ENCODE measurements at regions not wholly inside any gene's neighbourhood (a gene's known extent, or its start where the extent isn't known, plus 50 kb on each side); places are given as distances from the start of the nearest gene placed in this dataset.

- Mint-ChIP-seq H3K9me3 (peaks cover 5% of the 10 kb centered on the region), H3K4me3 (no peak overlapping the region), H3K27me3 (peaks cover 22% of the 10 kb centered on the region), H3K36me3 (peaks cover 7% of the 10 kb centered on the region), H3K4me1 (no peaks in the 10 kb centered on the region), H3K27ac (no peak overlapping the region)
- no peak for ATAC-seq
These were observed 587.4 kb upstream of the MDFIC2 start for GRCh38 chr3:70899816-70900215.

DNA sequence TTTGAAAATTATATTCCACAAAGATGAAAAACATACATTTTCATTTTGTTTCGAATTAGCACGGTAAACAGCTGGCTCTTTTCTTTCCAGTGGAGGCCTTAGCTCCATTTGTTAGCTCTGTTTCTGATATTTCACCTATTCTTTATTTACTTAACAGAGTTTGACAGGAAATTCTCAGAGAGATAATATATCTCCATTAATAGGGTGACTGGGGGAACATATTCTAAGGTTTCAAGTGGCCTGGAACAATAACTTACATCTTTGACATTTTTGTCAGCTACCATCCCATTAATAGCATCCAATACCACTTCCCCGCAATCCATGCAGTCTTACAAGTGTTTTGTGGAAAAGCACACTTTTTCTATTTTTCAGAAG is 577.6 kb upstream of the MDFIC2 start:
- H3K9me3 Mint-ChIP-seq = no peaks in the 10 kb centered on the region
- H3K4me1 Mint-ChIP-seq = no peaks in the 10 kb centered on the region
- ATAC-seq = no peak
- no peak overlapping the region for H3K27ac Mint-ChIP-seq
- no peak overlapping the region for H3K4me3 Mint-ChIP-seq
- H3K36me3 Mint-ChIP-seq = no peaks in the 10 kb centered on the region
- H3K27me3 Mint-ChIP-seq = no peaks in the 10 kb centered on the region

- no peaks in the 10 kb centered on the region for H3K36me3 Mint-ChIP-seq
- H3K4me3 Mint-ChIP-seq = no peak overlapping the region
- no peak for ATAC-seq
- H3K27ac Mint-ChIP-seq = no peak overlapping the region
- no peaks in the 10 kb centered on the region for H3K27me3 Mint-ChIP-seq
- H3K9me3 Mint-ChIP-seq = no peaks in the 10 kb centered on the region
- H3K4me1 Mint-ChIP-seq = no peaks in the 10 kb centered on the region
These were observed 577.0 kb upstream of the MDFIC2 start for GRCh38 chr3:70889162-70890019.

DNA sequence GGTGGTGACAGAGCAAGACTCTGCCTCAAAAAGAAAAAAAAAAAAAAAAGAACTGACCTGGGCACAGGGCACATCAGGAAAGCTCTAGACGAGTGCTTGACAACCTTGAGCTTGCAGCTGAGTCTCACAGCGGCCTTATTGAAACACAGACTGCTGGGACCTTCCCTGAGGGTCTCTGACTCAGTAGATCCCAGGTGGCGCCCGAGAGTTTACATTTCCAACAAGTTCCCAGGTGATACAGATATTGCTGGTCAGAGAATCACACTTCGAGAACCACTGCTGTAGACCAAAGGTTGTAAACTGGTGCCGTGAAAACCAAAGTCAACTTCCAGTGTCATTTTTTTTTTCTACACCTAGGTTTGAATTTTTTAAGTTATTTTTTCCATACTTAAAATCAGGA is 573.2 kb upstream of the MDFIC2 start:
- H3K27ac Mint-ChIP-seq = no peak overlapping the region
- ATAC-seq = no peak
- H3K36me3 Mint-ChIP-seq = no peaks in the 10 kb centered on the region
- H3K4me1 Mint-ChIP-seq = no peaks in the 10 kb centered on the region
- H3K27me3 Mint-ChIP-seq = peaks cover 9% of the 10 kb centered on the region
- no peak overlapping the region for H3K4me3 Mint-ChIP-seq
- H3K9me3 Mint-ChIP-seq = no peaks in the 10 kb centered on the region

DNA sequence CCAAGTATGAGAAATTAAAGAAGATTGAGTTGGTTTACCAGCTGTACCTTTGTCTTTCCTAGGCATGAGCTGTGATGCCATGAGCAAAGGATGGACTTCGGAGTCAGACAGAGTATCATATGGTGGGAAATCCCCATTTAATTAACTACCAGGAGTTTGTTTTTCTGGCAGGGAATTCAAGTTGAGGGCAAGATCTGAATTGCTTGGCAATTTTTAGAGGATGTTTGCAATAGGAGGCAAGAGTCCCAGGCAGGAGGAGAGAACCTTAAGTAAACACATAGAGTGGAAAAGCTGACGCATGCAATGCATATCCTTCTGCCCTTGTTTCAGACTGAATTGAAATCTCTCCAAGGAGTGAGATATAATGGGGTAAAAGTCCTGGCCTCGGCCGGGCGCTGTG is 569.7 kb upstream of the MDFIC2 start:
- Mint-ChIP-seq H3K4me1 (no peaks in the 10 kb centered on the region), H3K27ac (no peak overlapping the region), H3K27me3 (peaks cover 9% of the 10 kb centered on the region), H3K9me3 (peaks cover 11% of the 10 kb centered on the region), H3K4me3 (no peak overlapping the region), H3K36me3 (no peaks in the 10 kb centered on the region)
- ATAC-seq = no peak

- ATAC-seq = no peak
- peaks cover 11% of the 10 kb centered on the region for H3K9me3 Mint-ChIP-seq
- no peak overlapping the region for H3K27ac Mint-ChIP-seq
- H3K4me3 Mint-ChIP-seq = no peak overlapping the region
- H3K36me3 Mint-ChIP-seq = no peaks in the 10 kb centered on the region
- no peaks in the 10 kb centered on the region for H3K4me1 Mint-ChIP-seq
- peaks cover 12% of the 10 kb centered on the region for H3K27me3 Mint-ChIP-seq
These were observed 568.0 kb upstream of the MDFIC2 start for GRCh38 chr3:70880421-70880820.

GRCh38 chr3:70876154-70876553 is 563.7 kb upstream of the MDFIC2 start:
- no peak for ATAC-seq
- H3K36me3 Mint-ChIP-seq = no peaks in the 10 kb centered on the region
- no peaks in the 10 kb centered on the region for H3K4me1 Mint-ChIP-seq
- peaks cover 15% of the 10 kb centered on the region for H3K9me3 Mint-ChIP-seq
- no peak overlapping the region for H3K4me3 Mint-ChIP-seq
- H3K27ac Mint-ChIP-seq = no peak overlapping the region
- H3K27me3 Mint-ChIP-seq = peaks cover 19% of the 10 kb centered on the region

DNA sequence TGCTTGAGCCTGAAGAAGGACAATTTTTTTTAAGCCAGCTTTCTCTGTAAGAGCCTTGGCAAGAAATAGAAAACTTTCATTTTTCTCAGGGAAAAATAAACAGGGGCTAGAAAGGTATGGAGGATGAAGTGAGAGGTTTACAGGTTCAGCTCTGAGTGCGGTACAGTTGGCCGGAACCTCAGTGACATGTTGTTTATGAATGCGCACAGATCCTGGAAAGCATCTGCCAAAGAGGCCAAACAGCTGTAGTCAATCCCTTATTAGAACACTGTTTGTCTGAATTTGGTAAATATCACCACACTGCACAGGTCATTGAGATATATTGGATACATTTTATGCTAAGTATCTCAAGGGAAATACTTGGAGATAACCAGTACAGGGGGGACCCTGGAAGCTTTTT is 561.8 kb upstream of the MDFIC2 start:
- H3K9me3 Mint-ChIP-seq = peaks cover 18% of the 10 kb centered on the region
- H3K4me1 Mint-ChIP-seq = no peaks in the 10 kb centered on the region
- H3K36me3 Mint-ChIP-seq = no peaks in the 10 kb centered on the region
- H3K4me3 Mint-ChIP-seq = no peak overlapping the region
- ATAC-seq = no peak
- peaks cover 23% of the 10 kb centered on the region for H3K27me3 Mint-ChIP-seq
- no peak overlapping the region for H3K27ac Mint-ChIP-seq

DNA sequence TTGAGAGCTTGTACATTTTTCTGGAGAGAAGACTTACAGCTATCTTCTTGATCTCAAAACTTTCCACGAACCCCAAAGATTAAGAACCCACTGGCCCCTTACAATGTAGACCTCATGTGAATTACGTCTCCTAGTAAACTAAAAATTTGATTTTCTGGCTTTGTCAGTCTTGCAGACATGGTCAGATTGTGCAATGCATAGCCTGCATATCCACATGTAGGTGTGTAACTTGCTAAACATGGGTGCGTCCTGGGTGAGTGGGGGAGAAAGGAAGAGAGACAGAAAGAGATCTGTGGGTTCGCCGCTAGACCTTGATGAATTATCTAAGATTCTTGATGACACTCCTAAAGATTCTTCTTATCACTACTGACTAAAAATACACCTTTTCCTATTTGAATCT is 561.2 kb upstream of the MDFIC2 start:
- no peak overlapping the region for H3K4me3 Mint-ChIP-seq
- H3K27ac Mint-ChIP-seq = no peak overlapping the region
- no peaks in the 10 kb centered on the region for H3K4me1 Mint-ChIP-seq
- H3K27me3 Mint-ChIP-seq = peaks cover 28% of the 10 kb centered on the region
- no peak for ATAC-seq
- peaks cover 14% of the 10 kb centered on the region for H3K9me3 Mint-ChIP-seq
- H3K36me3 Mint-ChIP-seq = no peaks in the 10 kb centered on the region

DNA sequence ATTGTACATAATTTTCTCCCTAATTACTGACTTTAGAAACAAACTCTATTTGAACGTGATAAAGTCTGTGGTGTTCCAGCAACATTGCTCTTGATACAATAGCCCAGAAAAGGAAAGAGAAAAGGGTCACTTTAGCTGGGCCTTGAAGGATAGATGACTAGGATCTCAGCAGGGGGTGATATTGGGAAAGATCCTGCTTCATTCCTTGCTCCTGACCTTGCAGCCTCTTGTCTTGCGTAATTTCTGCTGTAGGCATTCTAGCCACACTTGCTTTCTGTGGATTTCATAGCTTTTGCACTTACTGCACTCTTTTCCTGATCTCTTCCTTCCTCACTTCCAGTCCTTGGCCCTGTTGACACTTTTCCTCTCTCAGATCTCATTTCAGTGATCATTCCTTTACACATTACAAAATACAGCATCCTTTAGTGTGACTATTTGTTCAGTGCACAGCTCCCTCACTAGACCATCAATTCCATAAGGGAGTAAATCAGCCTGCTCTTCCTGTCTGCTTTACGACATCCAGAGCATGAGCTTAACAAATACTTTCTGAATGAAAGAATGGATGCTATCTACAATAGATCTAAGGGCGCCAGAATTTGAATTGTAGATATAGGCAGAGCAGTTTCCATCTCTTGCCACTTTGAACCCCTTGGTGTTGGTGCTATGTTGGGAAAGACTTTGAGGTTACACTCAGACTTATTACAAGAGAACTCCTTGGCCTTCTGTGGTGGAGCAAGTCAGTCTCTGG is 559.6 kb upstream of the MDFIC2 start:
- no peak for ATAC-seq
- Mint-ChIP-seq H3K27ac (no peak overlapping the region), H3K36me3 (no peaks in the 10 kb centered on the region), H3K27me3 (peaks cover 28% of the 10 kb centered on the region), H3K4me3 (no peak overlapping the region), H3K9me3 (peaks cover 7% of the 10 kb centered on the region), H3K4me1 (no peaks in the 10 kb centered on the region)

- Mint-ChIP-seq H3K27me3 (peaks cover 28% of the 10 kb centered on the region), H3K36me3 (no peaks in the 10 kb centered on the region), H3K4me3 (no peak overlapping the region), H3K4me1 (no peaks in the 10 kb centered on the region), H3K27ac (no peak overlapping the region), H3K9me3 (peaks cover 7% of the 10 kb centered on the region)
- no peak for ATAC-seq
These were observed 558.1 kb upstream of the MDFIC2 start for GRCh38 chr3:70870576-70870975.

DNA sequence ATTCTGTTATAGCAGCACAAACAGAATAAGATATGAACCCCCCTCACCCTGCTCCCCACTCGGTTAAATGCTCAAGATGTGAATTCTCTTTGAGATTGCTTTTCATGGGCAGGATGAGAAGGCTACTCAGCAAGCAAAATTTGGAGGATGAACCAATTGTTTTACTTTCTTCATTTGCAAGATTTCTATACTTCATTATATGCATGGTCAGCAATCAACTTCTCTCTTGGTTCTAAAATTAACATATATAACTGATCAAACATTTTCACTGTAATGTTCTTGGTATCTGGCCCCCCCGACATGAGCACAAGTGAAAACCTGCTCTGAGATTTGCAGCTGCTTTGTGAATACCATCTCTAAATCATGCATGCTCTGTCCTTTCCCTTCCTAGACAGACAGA is 556.1 kb upstream of the MDFIC2 start:
- H3K27ac Mint-ChIP-seq = no peak overlapping the region
- peaks cover 10% of the 10 kb centered on the region for H3K9me3 Mint-ChIP-seq
- no peaks in the 10 kb centered on the region for H3K4me1 Mint-ChIP-seq
- H3K36me3 Mint-ChIP-seq = no peaks in the 10 kb centered on the region
- ATAC-seq = no peak
- peaks cover 31% of the 10 kb centered on the region for H3K27me3 Mint-ChIP-seq
- H3K4me3 Mint-ChIP-seq = no peak overlapping the region

DNA sequence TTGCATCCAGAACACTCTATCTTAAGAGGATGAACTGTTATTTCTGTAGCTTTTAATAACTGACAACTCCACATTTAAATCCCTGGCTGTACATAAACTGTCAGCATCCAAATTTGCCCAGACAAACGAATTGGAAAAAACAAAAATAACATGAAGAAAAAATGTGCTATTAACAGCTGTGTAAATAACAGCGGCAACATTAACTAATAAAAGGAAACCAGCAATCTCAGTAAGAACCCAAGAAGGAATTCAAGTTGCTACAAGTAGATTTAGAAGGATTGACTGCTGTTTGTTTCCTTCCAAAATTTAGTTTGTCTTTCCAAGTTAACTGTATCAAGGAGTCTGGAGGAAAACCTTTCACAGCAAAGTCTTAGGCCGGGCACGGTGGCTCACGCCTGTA is 550.6 kb upstream of the MDFIC2 start:
- H3K4me3 Mint-ChIP-seq = no peak overlapping the region
- no peak overlapping the region for H3K27ac Mint-ChIP-seq
- peaks cover 30% of the 10 kb centered on the region for H3K27me3 Mint-ChIP-seq
- H3K4me1 Mint-ChIP-seq = no peaks in the 10 kb centered on the region
- H3K36me3 Mint-ChIP-seq = no peaks in the 10 kb centered on the region
- peaks cover 3% of the 10 kb centered on the region for H3K9me3 Mint-ChIP-seq
- no peak for ATAC-seq

DNA sequence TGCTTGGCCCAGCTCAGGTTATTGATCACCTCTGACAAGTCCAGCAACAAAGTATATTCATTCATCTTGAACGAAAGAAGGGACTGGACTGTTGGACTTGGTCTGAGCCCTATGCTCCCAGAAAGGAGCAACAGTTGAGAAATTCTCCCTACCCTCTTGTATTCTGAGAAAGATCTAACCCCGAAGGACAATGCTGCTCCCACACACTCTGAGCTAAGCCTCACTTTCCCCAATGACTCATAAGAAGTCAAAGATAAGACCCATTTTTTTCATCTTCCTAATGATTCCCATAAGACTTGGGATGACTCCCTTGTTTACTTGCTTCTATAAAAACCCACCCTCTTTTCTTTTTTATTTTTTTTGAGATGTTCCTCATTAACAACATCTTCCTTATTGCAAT is 549.4 kb upstream of the MDFIC2 start:
- H3K9me3 Mint-ChIP-seq = peaks cover 3% of the 10 kb centered on the region
- no peak overlapping the region for H3K4me3 Mint-ChIP-seq
- peaks cover 30% of the 10 kb centered on the region for H3K27me3 Mint-ChIP-seq
- no peak for ATAC-seq
- H3K27ac Mint-ChIP-seq = no peak overlapping the region
- H3K4me1 Mint-ChIP-seq = no peaks in the 10 kb centered on the region
- no peaks in the 10 kb centered on the region for H3K36me3 Mint-ChIP-seq

GRCh38 chr3:70861234-70861633 is 548.8 kb upstream of the MDFIC2 start:
- Mint-ChIP-seq H3K27me3 (peaks cover 30% of the 10 kb centered on the region), H3K27ac (no peak overlapping the region), H3K9me3 (peaks cover 3% of the 10 kb centered on the region), H3K36me3 (no peaks in the 10 kb centered on the region), H3K4me3 (no peak overlapping the region), H3K4me1 (no peaks in the 10 kb centered on the region)
- no peak for ATAC-seq

DNA sequence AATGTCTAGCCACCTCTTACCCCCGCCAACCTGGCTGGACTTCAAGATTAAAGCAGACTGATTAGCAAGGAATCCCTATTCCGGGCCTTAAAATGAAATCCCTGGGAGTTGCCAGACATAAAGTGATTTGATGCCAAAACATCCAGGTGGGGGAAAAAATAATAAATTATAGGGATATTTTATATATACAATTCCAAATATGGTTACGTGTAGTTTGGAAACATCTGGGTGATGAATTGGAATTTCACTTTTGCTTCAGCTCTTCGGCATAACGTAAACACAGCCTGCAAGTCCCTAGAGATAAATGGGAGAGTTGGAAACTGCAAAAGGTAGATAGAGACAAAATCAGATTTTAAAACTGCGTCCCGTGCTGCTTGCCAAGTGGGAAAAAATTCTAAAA is 545.5 kb upstream of the MDFIC2 start:
- no peak overlapping the region for H3K27ac Mint-ChIP-seq
- H3K4me3 Mint-ChIP-seq = no peak overlapping the region
- no peaks in the 10 kb centered on the region for H3K36me3 Mint-ChIP-seq
- no peaks in the 10 kb centered on the region for H3K9me3 Mint-ChIP-seq
- peaks cover 10% of the 10 kb centered on the region for H3K27me3 Mint-ChIP-seq
- ATAC-seq = no peak
- H3K4me1 Mint-ChIP-seq = peaks cover 6% of the 10 kb centered on the region
